ENCODE measurements at regions not wholly inside any gene's neighbourhood (a gene's known extent, or its start where the extent isn't known, plus 50 kb on each side); places are given as distances from the start of the nearest gene placed in this dataset.

GRCh38 chr7:42858570-42858969 is 53.3 kb downstream of the C7orf25 start:
- DNase-seq, result no peak

DNA sequence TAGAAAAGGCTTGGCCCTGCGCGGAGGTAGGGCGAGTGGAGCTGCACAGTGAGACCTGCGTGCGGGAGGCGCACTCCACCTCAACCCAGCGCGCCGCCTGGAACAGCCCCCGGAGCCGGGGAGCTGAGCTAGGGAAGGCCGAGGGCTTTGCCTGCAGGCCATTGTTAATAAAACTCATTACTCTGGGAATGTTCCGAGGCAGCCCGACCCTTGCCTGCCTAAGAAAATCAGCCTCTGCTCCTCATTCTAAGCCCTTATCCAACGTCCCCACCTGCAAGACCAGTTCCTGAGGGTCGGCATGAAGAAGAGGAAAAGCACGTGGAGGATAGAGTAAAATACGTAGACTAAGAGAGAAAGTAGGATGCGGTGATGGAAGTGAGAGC is 55.3 kb downstream of the C7orf25 start:
- no peak for DNase-seq

DNA sequence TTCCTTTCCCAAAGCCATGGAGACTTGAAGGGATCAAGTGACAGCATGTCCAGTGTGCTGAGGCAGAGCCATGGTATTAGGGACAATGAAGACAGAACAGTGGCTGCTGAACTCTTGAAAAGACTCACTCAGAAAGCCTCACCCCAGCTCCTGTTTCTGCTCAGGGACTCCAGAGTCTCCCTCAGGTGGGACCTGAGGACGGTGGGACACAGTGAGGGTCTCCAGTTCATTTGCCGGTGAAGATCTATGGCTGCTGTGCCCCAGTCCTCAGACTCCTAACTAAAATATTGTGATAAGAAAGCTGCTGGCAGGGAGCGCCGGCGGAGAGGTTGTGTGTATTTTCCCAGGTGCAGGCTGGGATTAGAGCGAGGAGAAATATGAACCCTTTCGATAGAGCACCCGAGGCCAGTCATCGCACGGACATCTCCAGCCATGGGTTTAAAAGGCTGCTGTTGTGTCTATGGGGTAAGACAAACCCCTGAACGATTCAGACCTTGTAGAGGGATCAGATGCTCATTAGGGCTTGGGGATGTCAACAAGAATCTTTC is 57.2 kb downstream of the C7orf25 start:
- peak; percentile 27 for DNase-seq

DNA sequence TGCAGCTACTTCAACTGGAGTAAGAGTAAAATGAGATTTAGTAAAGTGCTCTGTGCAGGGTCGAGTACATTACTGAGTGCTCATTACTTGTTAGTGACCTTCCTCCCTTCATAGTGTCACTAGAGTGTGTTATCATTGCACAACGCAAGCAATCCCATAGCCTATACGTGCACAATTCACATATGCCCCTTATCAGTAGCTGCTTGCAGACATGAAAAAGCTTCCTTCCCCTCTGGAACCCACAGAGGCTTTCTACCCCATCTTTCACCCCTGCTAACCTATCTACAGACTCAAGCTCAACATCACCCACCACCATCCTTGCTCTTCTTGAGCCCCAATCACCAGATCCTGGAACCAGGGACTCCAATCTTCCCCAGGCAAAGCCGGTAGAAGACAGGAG is 59.3 kb downstream of the C7orf25 start:
- DNase-seq, result no peak

GRCh38 chr7:42843205-42843800 is 68.6 kb downstream of the C7orf25 start:
- DNase-seq, result peak; percentile 5

- DNase-seq, result no peak
These were observed 77.2 kb downstream of the C7orf25 start for GRCh38 chr7:42834676-42835075.

DNA sequence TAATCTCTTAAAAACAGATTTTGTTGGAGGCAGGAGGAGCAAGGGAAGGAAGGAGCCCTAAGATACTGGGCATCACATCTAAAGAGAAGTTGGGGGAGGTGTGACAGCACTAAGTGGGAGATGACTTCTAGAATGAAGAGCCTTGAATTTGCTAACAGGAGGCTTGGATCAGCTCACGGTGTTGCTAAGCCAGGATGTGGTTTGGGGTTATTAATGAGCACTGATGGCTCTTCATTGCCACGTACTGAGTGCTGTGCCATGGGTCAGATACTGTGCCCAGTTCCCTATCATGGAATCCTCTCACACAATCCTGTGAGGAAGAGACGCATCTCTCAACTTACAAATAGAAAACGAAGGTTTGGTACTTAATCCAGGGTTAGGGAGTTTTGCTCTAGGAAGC is 78.5 kb downstream of the C7orf25 start:
- DNase-seq, result no peak

- no peak for DNase-seq
These were observed 79.2 kb downstream of the C7orf25 start for GRCh38 chr7:42832667-42833066.

DNA sequence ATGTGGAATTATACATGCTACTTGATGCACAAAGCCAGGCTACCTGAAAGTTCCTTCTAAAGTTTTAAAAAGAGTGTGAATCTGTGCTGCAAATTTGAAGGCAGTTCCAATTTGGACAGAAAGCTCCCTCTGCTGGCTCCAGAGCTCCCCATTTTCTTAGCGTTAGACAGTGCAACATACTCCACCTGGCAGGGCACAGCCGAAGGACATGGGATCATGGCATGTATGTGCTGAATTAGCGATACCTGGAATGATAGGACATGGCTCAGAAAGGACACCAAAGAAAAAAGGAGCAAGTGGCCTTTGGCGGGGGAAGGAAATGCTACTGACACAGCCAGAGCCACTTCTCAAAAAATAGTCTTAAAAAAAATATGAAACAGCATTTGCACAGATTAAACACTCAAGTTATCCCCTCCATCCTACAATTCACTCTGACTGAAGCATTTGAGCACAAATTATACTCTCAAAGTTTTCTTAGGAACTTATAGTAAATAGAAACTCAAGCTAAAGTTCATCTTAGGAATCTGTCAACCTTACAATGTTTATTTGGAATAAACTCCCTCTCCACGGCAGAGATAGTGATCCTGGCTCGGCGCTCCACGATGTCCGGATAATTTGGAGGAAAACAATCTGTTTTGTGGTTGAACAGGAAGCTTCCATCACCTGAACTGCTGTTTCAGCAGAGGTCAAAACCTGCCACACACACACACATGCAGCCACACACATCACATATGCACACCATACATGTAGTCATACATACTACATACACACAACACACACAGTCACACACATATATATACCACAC is 80.0 kb downstream of the C7orf25 start:
- no peak for DNase-seq

- DNase-seq, result no peak
These were observed 80.7 kb downstream of the C7orf25 start for GRCh38 chr7:42831006-42831717.

DNA sequence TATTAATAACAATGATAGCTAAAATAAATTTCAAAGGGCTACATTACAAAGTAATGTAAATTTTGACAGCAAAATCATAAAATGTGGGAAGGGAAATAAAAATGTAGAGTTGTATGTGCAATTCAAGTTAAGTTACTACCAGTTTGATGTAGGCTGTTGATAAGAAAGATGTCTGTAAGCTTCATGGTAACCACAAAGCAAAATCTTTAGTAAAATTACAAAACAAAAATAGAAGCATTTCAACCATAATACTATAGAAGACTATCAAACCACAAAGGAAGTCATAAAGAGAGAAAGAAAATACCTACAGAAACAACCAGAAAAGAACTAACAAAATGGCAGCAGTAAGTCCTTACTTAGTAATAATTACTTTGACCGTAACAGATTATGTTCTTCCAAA is 99.1 kb downstream of the C7orf25 start:
- DNase-seq, result no peak

GRCh38 chr7:42805601-42806000 is 106.3 kb downstream of the C7orf25 start:
- DNase-seq, result no peak

GRCh38 chr7:42794673-42795072 is 117.2 kb downstream of the C7orf25 start:
- DNase-seq, result no peak

GRCh38 chr7:42792841-42793240 is 119.0 kb downstream of the C7orf25 start:
- no peak for DNase-seq

DNA sequence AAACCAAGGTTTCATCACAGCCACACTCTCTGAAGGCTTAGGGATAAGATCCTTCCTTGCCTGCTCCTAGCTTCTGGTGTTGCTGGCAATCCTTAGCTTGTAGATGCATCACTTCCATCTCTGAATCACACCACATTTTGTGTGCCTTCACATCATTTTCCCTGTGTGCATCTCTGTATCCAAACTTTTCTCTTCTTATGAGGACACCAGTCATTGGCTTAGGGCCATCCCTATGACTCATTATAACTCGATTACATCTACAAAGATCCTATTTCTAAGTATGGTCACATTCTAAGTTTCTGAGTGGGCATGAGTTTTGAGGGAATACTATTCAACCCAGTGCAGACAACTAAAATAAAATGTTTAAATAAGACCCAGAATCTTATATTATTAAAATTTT is 121.7 kb downstream of the C7orf25 start:
- DNase-seq, result no peak

DNA sequence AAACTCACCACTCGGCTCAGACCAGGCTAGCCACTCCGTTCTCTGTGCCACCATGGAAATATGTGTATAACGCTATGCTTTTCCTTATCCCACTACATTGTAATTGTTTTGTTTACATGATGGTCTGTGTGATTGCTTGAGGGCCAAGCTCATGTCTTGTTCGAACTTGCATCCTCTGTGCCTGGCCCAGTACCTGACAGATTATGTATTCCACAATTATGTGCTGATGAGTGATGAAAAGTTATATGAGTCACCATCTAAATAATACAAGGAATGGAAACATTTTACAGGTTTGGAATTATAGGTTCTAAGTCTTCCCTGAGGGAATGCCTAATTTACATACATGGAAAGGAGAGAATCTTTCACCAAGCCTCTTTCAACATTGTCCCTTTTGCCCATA is 137.4 kb downstream of the C7orf25 start:
- DNase-seq, result no peak

- no peak for DNase-seq
These were observed 141.8 kb downstream of the C7orf25 start for GRCh38 chr7:42770114-42770513.

GRCh38 chr7:42768045-42768444 is 143.8 kb downstream of the C7orf25 start:
- no peak for DNase-seq

- no peak for DNase-seq
These were observed 145.0 kb downstream of the C7orf25 start for GRCh38 chr7:42766782-42767423.

- DNase-seq, result no peak
These were observed 145.9 kb downstream of the C7orf25 start for GRCh38 chr7:42765931-42766330.

- DNase-seq, result no peak
These were observed 148.7 kb downstream of the C7orf25 start for GRCh38 chr7:42763137-42763551.

GRCh38 chr7:42761486-42761885 is 150.4 kb downstream of the C7orf25 start:
- DNase-seq, result no peak

GRCh38 chr7:42758124-42758523 is 153.7 kb downstream of the C7orf25 start:
- DNase-seq, result no peak
